Neural cell (in vitro differentiated cells): ENCODE measurements at regions not wholly inside any gene's neighbourhood (a gene's known extent, or its start where the extent isn't known, plus 50 kb on each side); places are given as distances from the start of the nearest gene placed in this dataset.

Source experiments
- H2AFZ ChIP-seq: fragments of 200-600, 300-800 bp; sonication (generic), shearing (Covaris generic); 2 replicates; pipeline ENCODE4 v1.6.0; 2014; ENCODE audit warnings: low read depth, mild to moderate bottlenecking, antibody characterized with exemption, low read length, moderate library complexity
- H3F3A ChIP-seq: fragments of 200-600 bp; shearing (Covaris generic); 2 replicates; pipeline ENCODE4 v1.6.1; 2016; ENCODE audit warnings: mild to moderate bottlenecking, moderate library complexity, mixed read lengths, antibody characterized with exemption, low read length; ENCODE audit not compliant: insufficient read depth, poor library complexity, severe bottlenecking
- H3K27ac ChIP-seq: fragments of 200-600, 300-800 bp; sonication (generic), shearing (Covaris generic); 2 replicates; pipeline ENCODE4 v1.5.1; 2014; ENCODE audit warnings: mild to moderate bottlenecking, low read length, moderate library complexity
- H3K27me3 ChIP-seq: fragments of 300-800, 200-600 bp; sonication (generic), shearing (Covaris generic); 2 replicates; pipeline ENCODE4 v1.6.0; 2014; ENCODE audit warnings: mild to moderate bottlenecking, low read depth, low read length, moderate library complexity; ENCODE audit not compliant: insufficient read depth
- H3K36me3 ChIP-seq: fragments of 300-800, 200-600 bp; sonication (generic), shearing (Covaris generic); 2 replicates; pipeline ENCODE4 v1.5.1; 2014; ENCODE audit warnings: mild to moderate bottlenecking, antibody characterized with exemption, low read length, moderate library complexity; ENCODE audit not compliant: insufficient read depth
- H3K4me2 ChIP-seq: fragments of 300-800, 200-600 bp; sonication (generic), shearing (Covaris generic); 2 replicates; pipeline ENCODE4 v1.6.0; 2014; ENCODE audit warnings: mild to moderate bottlenecking, low read length
- H3K4me3 ChIP-seq: fragments of 300-800, 200-600 bp; sonication (generic), shearing (Covaris generic); 2 replicates; pipeline ENCODE4 v1.5.1; 2014; ENCODE audit warnings: mild to moderate bottlenecking, low read length, moderate library complexity
- H3K79me2 ChIP-seq: fragments of 200-600 bp; shearing (Covaris generic); replicated peaks from 2 replicates; pipeline ENCODE4 v1.6.0; 2014; ENCODE audit warnings: mild to moderate bottlenecking, low read length, moderate library complexity; ENCODE audit not compliant: insufficient read depth
- H3K9ac ChIP-seq: fragments of 300-800, 200-600 bp; sonication (generic), shearing (Covaris generic); 2 replicates; pipeline ENCODE4 v1.6.1; 2016; ENCODE audit warnings: mild to moderate bottlenecking, low read length, mixed read lengths
- H3K9me2 ChIP-seq: fragments of 200-600 bp; shearing (Covaris generic); 2 replicates; pipeline ENCODE4 v1.6.1; 2016; ENCODE audit warnings: mild to moderate bottlenecking, low read length, mixed read lengths; ENCODE audit not compliant: insufficient read depth
- H3K9me3 ChIP-seq: fragments of 200-600, 300-800 bp; sonication (generic), shearing (Covaris generic); 2 replicates; pipeline ENCODE4 v1.6.1; 2016; ENCODE audit warnings: mild to moderate bottlenecking, mixed run types, low read length, moderate library complexity, mixed read lengths
- H4K20me1 ChIP-seq: fragments of 200-600 bp; shearing (Covaris generic); 2 replicates; pipeline ENCODE4 v1.6.1; 2016; ENCODE audit warnings: mild to moderate bottlenecking, mixed run types; ENCODE audit not compliant: insufficient read depth
- EP300 ChIP-seq: fragments of 450-650 bp; conservative IDR thresholded peaks from 2 replicates; pipeline ENCODE4 v1.6.1; 2014; ENCODE audit warnings: antibody characterized with exemption, mild to moderate bottlenecking, moderate library complexity; ENCODE audit not compliant: poor library complexity, severe bottlenecking
- EZH2 ChIP-seq: fragments of 200-600, 300-800 bp; shearing (Covaris generic), sonication (generic); IDR thresholded peaks from 2 replicates; pipeline ENCODE4 v1.6.1; 2014; ENCODE audit warnings: antibody characterized with exemption, low read length, borderline replicate concordance, mild to moderate bottlenecking; ENCODE audit not compliant: insufficient read depth, poor library complexity, severe bottlenecking
- MXI1 ChIP-seq: fragments of 450-650 bp; conservative IDR thresholded peaks from 2 replicates; pipeline ENCODE4 v1.6.1; 2014; ENCODE audit warnings: antibody characterized with exemption, mild to moderate bottlenecking; ENCODE audit not compliant: poor library complexity, severe bottlenecking
- POLR2AphosphoS5 ChIP-seq: IDR thresholded peaks from 2 replicates; pipeline ENCODE4 v1.6.1; 2012
- RAD21 ChIP-seq: fragments of 450-650 bp; conservative IDR thresholded peaks from 2 replicates; pipeline ENCODE4 v1.6.1; 2014; ENCODE audit warnings: antibody characterized with exemption, mild to moderate bottlenecking, moderate library complexity
- SMC3 ChIP-seq: fragments of 450-650 bp; conservative IDR thresholded peaks from 2 replicates; pipeline ENCODE4 v1.6.1; 2014; ENCODE audit warnings: antibody characterized with exemption, mild to moderate bottlenecking, moderate library complexity; ENCODE audit not compliant: poor library complexity
- TAF1 ChIP-seq: IDR thresholded peaks from 2 replicates; pipeline ENCODE4 v1.6.1; 2012; ENCODE audit warnings: low read depth
- TF ChIP-seq, protein P1 (sequence below): fragments of 450-650 bp; IDR thresholded peaks from 2 replicates; pipeline ENCODE4 v1.5.1; 2014; ENCODE audit warnings: antibody characterized with exemption, mild to moderate bottlenecking, moderate library complexity; ENCODE audit not compliant: poor library complexity, severe bottlenecking
- TF ChIP-seq, protein P2 (sequence below): IDR thresholded peaks from 2 replicates; pipeline ENCODE4 v1.6.1; 2012; ENCODE audit warnings: borderline replicate concordance

DNA sequence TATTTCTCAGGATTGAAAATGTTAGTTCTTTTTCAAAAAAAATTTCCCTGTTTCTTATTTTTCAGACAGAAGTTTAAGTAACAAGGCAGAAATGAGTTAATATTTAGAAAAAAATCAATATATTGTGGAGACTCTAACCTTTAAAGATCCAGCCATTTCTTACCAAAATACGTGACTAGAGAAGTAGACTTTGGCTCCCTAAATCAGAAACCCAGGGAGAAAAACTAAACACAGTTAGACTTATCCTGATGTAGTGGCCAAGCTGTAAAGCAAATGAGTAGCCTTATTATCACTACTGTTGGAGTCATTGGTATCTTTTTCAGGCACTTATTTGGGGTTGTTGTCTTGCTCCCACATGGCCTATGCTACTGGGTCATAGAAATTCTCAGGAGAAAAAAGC lies 1556.4 kb upstream of the ADGRL3 start:
- no peak overlapping the region for H2AFZ ChIP-seq
- H3K9me2 ChIP-seq = no peaks in the 10 kb centered on the region
- TF ChIP-seq, protein P1, sequence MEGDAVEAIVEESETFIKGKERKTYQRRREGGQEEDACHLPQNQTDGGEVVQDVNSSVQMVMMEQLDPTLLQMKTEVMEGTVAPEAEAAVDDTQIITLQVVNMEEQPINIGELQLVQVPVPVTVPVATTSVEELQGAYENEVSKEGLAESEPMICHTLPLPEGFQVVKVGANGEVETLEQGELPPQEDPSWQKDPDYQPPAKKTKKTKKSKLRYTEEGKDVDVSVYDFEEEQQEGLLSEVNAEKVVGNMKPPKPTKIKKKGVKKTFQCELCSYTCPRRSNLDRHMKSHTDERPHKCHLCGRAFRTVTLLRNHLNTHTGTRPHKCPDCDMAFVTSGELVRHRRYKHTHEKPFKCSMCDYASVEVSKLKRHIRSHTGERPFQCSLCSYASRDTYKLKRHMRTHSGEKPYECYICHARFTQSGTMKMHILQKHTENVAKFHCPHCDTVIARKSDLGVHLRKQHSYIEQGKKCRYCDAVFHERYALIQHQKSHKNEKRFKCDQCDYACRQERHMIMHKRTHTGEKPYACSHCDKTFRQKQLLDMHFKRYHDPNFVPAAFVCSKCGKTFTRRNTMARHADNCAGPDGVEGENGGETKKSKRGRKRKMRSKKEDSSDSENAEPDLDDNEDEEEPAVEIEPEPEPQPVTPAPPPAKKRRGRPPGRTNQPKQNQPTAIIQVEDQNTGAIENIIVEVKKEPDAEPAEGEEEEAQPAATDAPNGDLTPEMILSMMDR = no peak
- TF ChIP-seq EP300 (no peak), POLR2AphosphoS5 (no peak), RAD21 (no peak), SMC3 (no peak), EZH2 (no peak), TAF1 (no peak), MXI1 (no peak)
- TF ChIP-seq, protein P2, sequence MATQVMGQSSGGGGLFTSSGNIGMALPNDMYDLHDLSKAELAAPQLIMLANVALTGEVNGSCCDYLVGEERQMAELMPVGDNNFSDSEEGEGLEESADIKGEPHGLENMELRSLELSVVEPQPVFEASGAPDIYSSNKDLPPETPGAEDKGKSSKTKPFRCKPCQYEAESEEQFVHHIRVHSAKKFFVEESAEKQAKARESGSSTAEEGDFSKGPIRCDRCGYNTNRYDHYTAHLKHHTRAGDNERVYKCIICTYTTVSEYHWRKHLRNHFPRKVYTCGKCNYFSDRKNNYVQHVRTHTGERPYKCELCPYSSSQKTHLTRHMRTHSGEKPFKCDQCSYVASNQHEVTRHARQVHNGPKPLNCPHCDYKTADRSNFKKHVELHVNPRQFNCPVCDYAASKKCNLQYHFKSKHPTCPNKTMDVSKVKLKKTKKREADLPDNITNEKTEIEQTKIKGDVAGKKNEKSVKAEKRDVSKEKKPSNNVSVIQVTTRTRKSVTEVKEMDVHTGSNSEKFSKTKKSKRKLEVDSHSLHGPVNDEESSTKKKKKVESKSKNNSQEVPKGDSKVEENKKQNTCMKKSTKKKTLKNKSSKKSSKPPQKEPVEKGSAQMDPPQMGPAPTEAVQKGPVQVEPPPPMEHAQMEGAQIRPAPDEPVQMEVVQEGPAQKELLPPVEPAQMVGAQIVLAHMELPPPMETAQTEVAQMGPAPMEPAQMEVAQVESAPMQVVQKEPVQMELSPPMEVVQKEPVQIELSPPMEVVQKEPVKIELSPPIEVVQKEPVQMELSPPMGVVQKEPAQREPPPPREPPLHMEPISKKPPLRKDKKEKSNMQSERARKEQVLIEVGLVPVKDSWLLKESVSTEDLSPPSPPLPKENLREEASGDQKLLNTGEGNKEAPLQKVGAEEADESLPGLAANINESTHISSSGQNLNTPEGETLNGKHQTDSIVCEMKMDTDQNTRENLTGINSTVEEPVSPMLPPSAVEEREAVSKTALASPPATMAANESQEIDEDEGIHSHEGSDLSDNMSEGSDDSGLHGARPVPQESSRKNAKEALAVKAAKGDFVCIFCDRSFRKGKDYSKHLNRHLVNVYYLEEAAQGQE = no peak
- H4K20me1 ChIP-seq = no peaks in the 10 kb centered on the region
- no peaks in the 10 kb centered on the region for H3F3A ChIP-seq
- H3K27ac ChIP-seq = no peak overlapping the region
- H3K4me3 ChIP-seq = no peak overlapping the region
- no peaks in the 10 kb centered on the region for H3K36me3 ChIP-seq
- no peak overlapping the region for H3K4me2 ChIP-seq
- no peak overlapping the region for H3K9ac ChIP-seq
- no peaks in the 10 kb centered on the region for H3K27me3 ChIP-seq
- H3K79me2 ChIP-seq = no peaks in the 10 kb centered on the region
- no peaks in the 10 kb centered on the region for H3K9me3 ChIP-seq

DNA sequence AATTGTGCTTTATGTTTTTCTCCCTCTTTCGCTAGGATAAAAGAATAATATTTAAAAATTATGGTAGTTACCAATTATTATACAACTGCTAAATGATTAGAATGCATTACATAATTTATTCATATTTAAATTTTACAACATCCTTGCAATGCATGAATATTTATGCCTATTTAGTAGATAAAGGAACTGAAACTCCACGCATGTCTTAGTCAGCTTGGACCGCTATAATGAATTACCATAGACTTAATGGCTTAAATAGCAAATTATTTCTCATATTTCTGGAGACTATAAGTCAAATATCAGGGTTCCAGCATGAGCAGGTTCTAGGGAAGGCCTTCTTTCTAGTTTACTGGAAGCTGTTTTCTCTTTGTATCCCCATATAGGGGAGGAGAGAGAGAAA lies 1555.4 kb upstream of the ADGRL3 start:
- H2AFZ ChIP-seq = no peak overlapping the region
- H3K27ac ChIP-seq = no peak overlapping the region
- H3K36me3 ChIP-seq = no peaks in the 10 kb centered on the region
- H3K4me3 ChIP-seq = no peak overlapping the region
- H3K4me2 ChIP-seq = no peak overlapping the region
- no peaks in the 10 kb centered on the region for H3K9me3 ChIP-seq
- no peaks in the 10 kb centered on the region for H3F3A ChIP-seq
- no peaks in the 10 kb centered on the region for H4K20me1 ChIP-seq
- no peak for TF ChIP-seq EP300
- TF ChIP-seq EZH2 = no peak
- TF ChIP-seq, protein P1 = no peak
- TF ChIP-seq RAD21 = no peak
- TF ChIP-seq, protein P2 = no peak
- TF ChIP-seq MXI1 = no peak
- TF ChIP-seq TAF1 = no peak
- TF ChIP-seq POLR2AphosphoS5 = no peak
- TF ChIP-seq SMC3 = no peak
- H3K27me3 ChIP-seq = no peaks in the 10 kb centered on the region
- no peaks in the 10 kb centered on the region for H3K79me2 ChIP-seq
- no peak overlapping the region for H3K9ac ChIP-seq
- H3K9me2 ChIP-seq = no peaks in the 10 kb centered on the region
